Liver (tissue), 8 donors: ENCODE measurements at regions not wholly inside any gene's neighbourhood (a gene's known extent, or its start where the extent isn't known, plus 50 kb on each side); places are given as distances from the start of the nearest gene placed in this dataset.

Experiments
- DNase-seq: peaks from one replicate; pipeline ENCODE4 v3.0.0-alpha.2; 2017; ENCODE audit warnings: low spot score
- H3K27ac ChIP-seq, 2 donors: one replicate each; pipeline ENCODE4 v1.7.0; 2013; ENCODE audit warnings: inconsistent platforms in 2 of 2, low read length in 2 of 2, control low read depth in 1 of 2, low read depth in 1 of 2, mild to moderate bottlenecking in 1 of 2
- H3K27me3 ChIP-seq, 4 donors: one replicate each; pipeline versions ENCODE4 v1.6.1 to v1.7.0; 2013; ENCODE audit warnings: low read length in 3 of 4, inconsistent platforms in 1 of 4, mild to moderate bottlenecking in 1 of 4, moderate library complexity in 1 of 4; ENCODE audit not compliant: control insufficient read depth in 4 of 4, insufficient read depth in 4 of 4
- H3K36me3 ChIP-seq, 4 donors: one replicate each; pipeline versions ENCODE4 v1.6.1 to v1.7.0; 2013; ENCODE audit warnings: low read length in 3 of 4, mild to moderate bottlenecking in 3 of 4, low read depth in 1 of 4, moderate library complexity in 1 of 4; ENCODE audit not compliant: control insufficient read depth in 4 of 4, insufficient read depth in 3 of 4
- H3K4me1 ChIP-seq, 4 donors: one replicate each; pipeline versions ENCODE4 v1.6.1 to v1.7.0; 2013; ENCODE audit warnings: low read length in 3 of 4, mild to moderate bottlenecking in 3 of 4, moderate library complexity in 1 of 4; ENCODE audit not compliant: control insufficient read depth in 4 of 4, insufficient read depth in 4 of 4
- H3K4me3 ChIP-seq, 3 donors: one replicate each; pipeline versions ENCODE4 v1.6.1 to v1.7.0; 2013; ENCODE audit warnings: low read length in 3 of 3, control low read depth in 1 of 3, low read depth in 1 of 3, mild to moderate bottlenecking in 1 of 3
- H3K9ac ChIP-seq, 2 donors: one replicate each; pipeline ENCODE4 v1.7.0; 2013; ENCODE audit warnings: low read length in 2 of 2, mild to moderate bottlenecking in 2 of 2, moderate library complexity in 2 of 2, control low read depth in 1 of 2, low read depth in 1 of 2
- H3K9me3 ChIP-seq, 4 donors: one replicate each; pipeline versions ENCODE4 v1.6.1 to v1.7.0; 2013; ENCODE audit warnings: low read length in 3 of 4; ENCODE audit not compliant: control insufficient read depth in 4 of 4
- EGR1 ChIP-seq, 2 donors: IDR thresholded peaks; 2 replicates each; pipeline ENCODE4 v1.6.1; 2016 to 2018; ENCODE audit warnings: antibody characterized with exemption in 2 of 2, low read depth in 2 of 2
- FOXA1 ChIP-seq: IDR thresholded peaks from 2 replicates; pipeline ENCODE4 v1.6.1; 2016; ENCODE audit warnings: antibody characterized with exemption
- FOXA2 ChIP-seq: IDR thresholded peaks from 2 replicates; pipeline ENCODE4 v1.6.1; 2016; ENCODE audit warnings: antibody characterized with exemption
- GABPA ChIP-seq, 2 donors: IDR thresholded peaks in 1 of 2; conservative IDR thresholded peaks in 1 of 2; 2 replicates each; pipeline ENCODE4 v1.6.1; 2016; ENCODE audit warnings: antibody characterized with exemption in 2 of 2, mild to moderate bottlenecking in 1 of 2, moderate library complexity in 1 of 2
- HNF4A ChIP-seq, 2 donors: conservative IDR thresholded peaks; 2 replicates each; pipeline ENCODE4 v1.6.1; 2016; ENCODE audit warnings: antibody characterized with exemption in 2 of 2, mild to moderate bottlenecking in 2 of 2
- HNF4G ChIP-seq: IDR thresholded peaks from 2 replicates; pipeline ENCODE4 v1.6.1; 2016; ENCODE audit warnings: antibody characterized with exemption
- JUND ChIP-seq, 2 donors: IDR thresholded peaks; 2 replicates each; pipeline ENCODE4 v1.6.1; 2016; ENCODE audit warnings: antibody characterized with exemption in 2 of 2
- NR2F2 ChIP-seq: IDR thresholded peaks from 2 replicates; pipeline ENCODE4 v1.6.1; 2016; ENCODE audit warnings: antibody characterized with exemption
- RAD21 ChIP-seq, 2 donors: IDR thresholded peaks; 2 replicates each; pipeline ENCODE4 v1.6.1; 2016; ENCODE audit warnings: antibody characterized with exemption in 2 of 2, mild to moderate bottlenecking in 2 of 2
- RXRA ChIP-seq, 2 donors: IDR thresholded peaks; 2 replicates each; pipeline ENCODE4 v1.6.1; 2017 to 2018; ENCODE audit warnings: antibody characterized with exemption in 2 of 2, mild to moderate bottlenecking in 1 of 2
- SP1 ChIP-seq: IDR thresholded peaks from 2 replicates; pipeline ENCODE4 v1.6.1; 2018; ENCODE audit warnings: antibody characterized with exemption, mild to moderate bottlenecking
- TAF1 ChIP-seq: conservative IDR thresholded peaks from 2 replicates; pipeline ENCODE4 v1.6.1; 2016; ENCODE audit warnings: antibody characterized with exemption, mild to moderate bottlenecking
- YY1 ChIP-seq: IDR thresholded peaks from 2 replicates; pipeline ENCODE4 v1.6.1; 2016; ENCODE audit warnings: antibody characterized with exemption, mild to moderate bottlenecking
- WGBS: extraction: QIAGEN DNeasy Blood & Tissue Kit; methylation state at CpG from one replicate; pipeline ENCODE4 v1.1.7; 2013; 5-methylcytosine and 5-hydroxymethylcytosine counted together
- TF ChIP-seq, protein P1 (sequence below): IDR thresholded peaks from 2 replicates; pipeline ENCODE4 v1.6.1; 2016; ENCODE audit warnings: antibody characterized with exemption
- TF ChIP-seq, protein P2 (sequence below): IDR thresholded peaks from 2 replicates; pipeline ENCODE4 v1.6.1; 2016; ENCODE audit warnings: antibody characterized with exemption
- TF ChIP-seq, protein P3 (sequence below): fragments of 150-350 bp; IDR thresholded peaks from 2 replicates; pipeline ENCODE4 v1.5.1; 2017; ENCODE audit warnings: improper control_type of control experiment, low read depth, low read length; ENCODE audit not compliant: missing input control
- TF ChIP-seq, protein P4 (sequence below): IDR thresholded peaks from 2 replicates; pipeline ENCODE4 v1.6.1; 2016; ENCODE audit warnings: antibody characterized with exemption
- TF ChIP-seq, protein P5 (sequence below): IDR thresholded peaks from 2 replicates; pipeline ENCODE4 v1.6.1; 2016; ENCODE audit warnings: antibody characterized with exemption, mild to moderate bottlenecking
- donor health status: healthy.
- donor health status: healthy.
- donor health status: healthy.
- donor health status: healthy.
- donor health status: healthy.

DNA sequence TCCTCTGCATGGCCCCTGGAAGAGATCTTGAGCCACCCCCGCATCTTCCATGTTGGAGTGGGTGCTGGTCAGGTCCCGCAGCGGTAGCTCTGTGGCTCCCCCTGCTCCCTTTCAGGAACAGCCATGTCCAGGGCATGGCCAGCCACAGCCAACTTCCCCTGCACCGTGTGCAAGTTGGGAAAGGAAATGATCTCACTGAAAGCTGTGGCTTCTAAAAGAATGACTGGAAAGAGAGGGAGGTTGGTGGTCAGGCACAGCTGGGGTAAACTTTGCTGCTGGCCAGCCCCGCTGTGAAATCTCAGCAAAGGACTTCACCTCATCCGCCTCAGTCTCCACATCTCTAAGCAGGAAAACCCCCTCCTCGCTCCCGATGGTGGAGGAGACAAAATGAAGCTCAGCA is 153.6 kb upstream of the CST7 start:
- WGBS = 72% methylated on average over 8 of the region's 8 CpGs
- Histone ChIP-seq H3K36me3 (no peaks in the 10 kb centered on the region), H3K27me3 (peaks cover 0 to 5% (median 0%) of the 10 kb centered on the region in 4 donors), H3K4me3 (no peak overlapping the region), H3K4me1 (no peaks in the 10 kb centered on the region), H3K9ac (no peak overlapping the region), H3K27ac (no peak overlapping the region), H3K9me3 (no peaks in the 10 kb centered on the region)
- TF ChIP-seq GABPA (IDR thresholded peaks at IDR 0.05 in 1 of 2, conservative IDR thresholded peaks at IDR 0.05 in 1 of 2) (no peak), RAD21 (IDR thresholded peaks at IDR 0.05) (no peak), RXRA (IDR thresholded peaks at IDR 0.05) (no peak), EGR1 (IDR thresholded peaks at IDR 0.05; ENCODE audit: low read depth in 2 of 2) (no peak), HNF4G (no peak), NR2F2 (no peak), YY1 (no peak), FOXA1 (no peak)
- TF ChIP-seq, protein P1, sequence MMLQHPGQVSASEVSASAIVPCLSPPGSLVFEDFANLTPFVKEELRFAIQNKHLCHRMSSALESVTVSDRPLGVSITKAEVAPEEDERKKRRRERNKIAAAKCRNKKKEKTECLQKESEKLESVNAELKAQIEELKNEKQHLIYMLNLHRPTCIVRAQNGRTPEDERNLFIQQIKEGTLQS = no peak
- TF ChIP-seq, protein P2, sequence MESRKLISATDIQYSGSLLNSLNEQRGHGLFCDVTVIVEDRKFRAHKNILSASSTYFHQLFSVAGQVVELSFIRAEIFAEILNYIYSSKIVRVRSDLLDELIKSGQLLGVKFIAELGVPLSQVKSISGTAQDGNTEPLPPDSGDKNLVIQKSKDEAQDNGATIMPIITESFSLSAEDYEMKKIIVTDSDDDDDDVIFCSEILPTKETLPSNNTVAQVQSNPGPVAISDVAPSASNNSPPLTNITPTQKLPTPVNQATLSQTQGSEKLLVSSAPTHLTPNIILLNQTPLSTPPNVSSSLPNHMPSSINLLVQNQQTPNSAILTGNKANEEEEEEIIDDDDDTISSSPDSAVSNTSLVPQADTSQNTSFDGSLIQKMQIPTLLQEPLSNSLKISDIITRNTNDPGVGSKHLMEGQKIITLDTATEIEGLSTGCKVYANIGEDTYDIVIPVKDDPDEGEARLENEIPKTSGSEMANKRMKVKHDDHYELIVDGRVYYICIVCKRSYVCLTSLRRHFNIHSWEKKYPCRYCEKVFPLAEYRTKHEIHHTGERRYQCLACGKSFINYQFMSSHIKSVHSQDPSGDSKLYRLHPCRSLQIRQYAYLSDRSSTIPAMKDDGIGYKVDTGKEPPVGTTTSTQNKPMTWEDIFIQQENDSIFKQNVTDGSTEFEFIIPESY = no peak
- DNase-seq = no peak

DNA sequence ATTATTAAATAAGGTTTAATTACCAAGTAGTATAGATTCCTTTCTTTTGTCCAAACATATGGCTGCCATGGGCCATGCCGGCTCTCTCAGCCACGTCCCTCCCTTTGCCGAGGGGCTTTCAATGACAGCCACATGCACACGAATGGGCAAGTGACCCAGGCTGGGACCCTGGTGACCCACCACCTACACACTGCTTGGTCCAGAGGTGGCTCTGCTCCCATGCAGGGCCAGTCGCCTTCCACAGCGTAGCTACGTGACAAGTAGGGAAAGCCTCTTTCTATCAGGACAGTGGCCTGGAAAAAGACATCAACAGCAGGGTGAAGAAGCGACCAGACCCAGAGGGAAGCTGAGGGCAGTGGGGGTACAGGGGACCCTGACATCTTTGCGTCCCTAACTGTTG is 152.8 kb upstream of the CST7 start:
- Histone ChIP-seq H3K4me1 (no peaks in the 10 kb centered on the region), H3K27me3 (peaks cover 0 to 5% (median 0%) of the 10 kb centered on the region in 4 donors), H3K4me3 (no peak overlapping the region), H3K36me3 (no peaks in the 10 kb centered on the region), H3K27ac (no peak overlapping the region), H3K9ac (no peak overlapping the region), H3K9me3 (no peaks in the 10 kb centered on the region)
- DNase-seq = no peak
- no peak for TF ChIP-seq HNF4G
- no peak for TF ChIP-seq EGR1 (IDR thresholded peaks at IDR 0.05; ENCODE audit: low read depth in 2 of 2)
- TF ChIP-seq, protein P2 = no peak
- no peak for TF ChIP-seq GABPA (IDR thresholded peaks at IDR 0.05 in 1 of 2, conservative IDR thresholded peaks at IDR 0.05 in 1 of 2)
- no peak for TF ChIP-seq RXRA (IDR thresholded peaks at IDR 0.05)
- TF ChIP-seq SP1 = no peak
- TF ChIP-seq FOXA1 = no peak
- no peak for TF ChIP-seq JUND (IDR thresholded peaks at IDR 0.05)
- TF ChIP-seq, protein P3, sequence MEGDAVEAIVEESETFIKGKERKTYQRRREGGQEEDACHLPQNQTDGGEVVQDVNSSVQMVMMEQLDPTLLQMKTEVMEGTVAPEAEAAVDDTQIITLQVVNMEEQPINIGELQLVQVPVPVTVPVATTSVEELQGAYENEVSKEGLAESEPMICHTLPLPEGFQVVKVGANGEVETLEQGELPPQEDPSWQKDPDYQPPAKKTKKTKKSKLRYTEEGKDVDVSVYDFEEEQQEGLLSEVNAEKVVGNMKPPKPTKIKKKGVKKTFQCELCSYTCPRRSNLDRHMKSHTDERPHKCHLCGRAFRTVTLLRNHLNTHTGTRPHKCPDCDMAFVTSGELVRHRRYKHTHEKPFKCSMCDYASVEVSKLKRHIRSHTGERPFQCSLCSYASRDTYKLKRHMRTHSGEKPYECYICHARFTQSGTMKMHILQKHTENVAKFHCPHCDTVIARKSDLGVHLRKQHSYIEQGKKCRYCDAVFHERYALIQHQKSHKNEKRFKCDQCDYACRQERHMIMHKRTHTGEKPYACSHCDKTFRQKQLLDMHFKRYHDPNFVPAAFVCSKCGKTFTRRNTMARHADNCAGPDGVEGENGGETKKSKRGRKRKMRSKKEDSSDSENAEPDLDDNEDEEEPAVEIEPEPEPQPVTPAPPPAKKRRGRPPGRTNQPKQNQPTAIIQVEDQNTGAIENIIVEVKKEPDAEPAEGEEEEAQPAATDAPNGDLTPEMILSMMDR = no peak
- no peak for TF ChIP-seq TAF1
- no peak for TF ChIP-seq RAD21 (IDR thresholded peaks at IDR 0.05)
- no peak for TF ChIP-seq FOXA2
- no peak for TF ChIP-seq HNF4A (conservative IDR thresholded peaks at IDR 0.05)
- TF ChIP-seq, protein P1 = no peak
- no peak for TF ChIP-seq NR2F2
- TF ChIP-seq, protein P4, sequence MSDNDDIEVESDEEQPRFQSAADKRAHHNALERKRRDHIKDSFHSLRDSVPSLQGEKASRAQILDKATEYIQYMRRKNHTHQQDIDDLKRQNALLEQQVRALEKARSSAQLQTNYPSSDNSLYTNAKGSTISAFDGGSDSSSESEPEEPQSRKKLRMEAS = no peak
- TF ChIP-seq YY1 = no peak
- TF ChIP-seq, protein P5, sequence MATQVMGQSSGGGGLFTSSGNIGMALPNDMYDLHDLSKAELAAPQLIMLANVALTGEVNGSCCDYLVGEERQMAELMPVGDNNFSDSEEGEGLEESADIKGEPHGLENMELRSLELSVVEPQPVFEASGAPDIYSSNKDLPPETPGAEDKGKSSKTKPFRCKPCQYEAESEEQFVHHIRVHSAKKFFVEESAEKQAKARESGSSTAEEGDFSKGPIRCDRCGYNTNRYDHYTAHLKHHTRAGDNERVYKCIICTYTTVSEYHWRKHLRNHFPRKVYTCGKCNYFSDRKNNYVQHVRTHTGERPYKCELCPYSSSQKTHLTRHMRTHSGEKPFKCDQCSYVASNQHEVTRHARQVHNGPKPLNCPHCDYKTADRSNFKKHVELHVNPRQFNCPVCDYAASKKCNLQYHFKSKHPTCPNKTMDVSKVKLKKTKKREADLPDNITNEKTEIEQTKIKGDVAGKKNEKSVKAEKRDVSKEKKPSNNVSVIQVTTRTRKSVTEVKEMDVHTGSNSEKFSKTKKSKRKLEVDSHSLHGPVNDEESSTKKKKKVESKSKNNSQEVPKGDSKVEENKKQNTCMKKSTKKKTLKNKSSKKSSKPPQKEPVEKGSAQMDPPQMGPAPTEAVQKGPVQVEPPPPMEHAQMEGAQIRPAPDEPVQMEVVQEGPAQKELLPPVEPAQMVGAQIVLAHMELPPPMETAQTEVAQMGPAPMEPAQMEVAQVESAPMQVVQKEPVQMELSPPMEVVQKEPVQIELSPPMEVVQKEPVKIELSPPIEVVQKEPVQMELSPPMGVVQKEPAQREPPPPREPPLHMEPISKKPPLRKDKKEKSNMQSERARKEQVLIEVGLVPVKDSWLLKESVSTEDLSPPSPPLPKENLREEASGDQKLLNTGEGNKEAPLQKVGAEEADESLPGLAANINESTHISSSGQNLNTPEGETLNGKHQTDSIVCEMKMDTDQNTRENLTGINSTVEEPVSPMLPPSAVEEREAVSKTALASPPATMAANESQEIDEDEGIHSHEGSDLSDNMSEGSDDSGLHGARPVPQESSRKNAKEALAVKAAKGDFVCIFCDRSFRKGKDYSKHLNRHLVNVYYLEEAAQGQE = no peak
- 88% methylated on average over 9 of the region's 9 CpGs for WGBS
